ENCODE measurements at regions not wholly inside any gene's neighbourhood (a gene's known extent, or its start where the extent isn't known, plus 50 kb on each side); places are given as distances from the start of the nearest gene placed in this dataset.
"Not testable (repeated sequence)": the region's sequence is repeated elsewhere in the genome, so short reads cannot be mapped to it uniquely, and the experiment has no call there.

GRCh38 chr14:19347112-19347511 lies 87.0 kb downstream of the POTEG start:
- not testable (repeated sequence) for H3K27ac ChIP-seq

Data from 22Rv1 (cell line).